Myocyte (in vitro differentiated cells): ENCODE measurements at regions not wholly inside any gene's neighbourhood (a gene's known extent, or its start where the extent isn't known, plus 50 kb on each side); places are given as distances from the start of the nearest gene placed in this dataset.
"Not testable (repeated sequence)": the region's sequence is repeated elsewhere in the genome, so short reads cannot be mapped to it uniquely, and the experiment has no call there.

ENCODE experiments used
- DNase-seq: peaks from one replicate; pipeline ENCODE4 v3.0.0-alpha.2; 2012; ENCODE audit warnings: low read depth

DNA sequence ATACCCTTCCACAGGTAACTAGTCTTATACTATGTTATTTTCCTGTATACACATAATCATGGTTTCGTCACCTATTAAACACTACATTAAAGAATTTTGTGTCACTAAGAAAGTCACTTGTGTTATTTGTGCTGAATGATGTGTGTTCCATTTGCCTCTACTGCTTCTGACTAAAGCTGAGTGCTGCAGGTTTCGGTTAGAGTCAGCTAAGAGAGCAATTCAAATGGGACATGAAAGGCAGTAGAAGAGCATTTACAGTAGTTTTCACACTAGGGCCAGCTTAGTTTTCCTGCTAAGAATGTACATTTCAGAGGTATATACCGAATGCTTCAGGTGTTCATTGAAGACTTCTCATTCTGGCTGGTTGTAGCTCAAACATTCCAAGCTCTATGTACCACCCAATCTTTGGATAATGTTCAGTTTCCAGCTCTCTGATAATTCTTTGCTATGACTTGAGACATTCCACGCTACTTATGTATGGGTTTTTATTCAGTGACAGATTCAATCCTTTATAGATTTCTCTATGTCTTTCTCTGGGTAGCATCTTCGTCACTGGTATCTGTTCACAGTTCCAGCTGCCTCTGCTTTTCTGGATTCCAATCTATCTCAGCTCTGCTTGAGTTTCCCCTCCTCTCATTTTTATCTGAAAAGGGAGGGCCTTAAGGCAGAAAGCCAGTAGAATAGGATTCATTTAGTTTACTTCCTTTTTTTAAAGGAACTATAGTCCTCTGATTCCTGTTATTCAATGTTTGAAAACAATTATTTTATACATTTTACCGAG is 164.4 kb downstream of the CXXC4 start:
- no peak for DNase-seq

DNA sequence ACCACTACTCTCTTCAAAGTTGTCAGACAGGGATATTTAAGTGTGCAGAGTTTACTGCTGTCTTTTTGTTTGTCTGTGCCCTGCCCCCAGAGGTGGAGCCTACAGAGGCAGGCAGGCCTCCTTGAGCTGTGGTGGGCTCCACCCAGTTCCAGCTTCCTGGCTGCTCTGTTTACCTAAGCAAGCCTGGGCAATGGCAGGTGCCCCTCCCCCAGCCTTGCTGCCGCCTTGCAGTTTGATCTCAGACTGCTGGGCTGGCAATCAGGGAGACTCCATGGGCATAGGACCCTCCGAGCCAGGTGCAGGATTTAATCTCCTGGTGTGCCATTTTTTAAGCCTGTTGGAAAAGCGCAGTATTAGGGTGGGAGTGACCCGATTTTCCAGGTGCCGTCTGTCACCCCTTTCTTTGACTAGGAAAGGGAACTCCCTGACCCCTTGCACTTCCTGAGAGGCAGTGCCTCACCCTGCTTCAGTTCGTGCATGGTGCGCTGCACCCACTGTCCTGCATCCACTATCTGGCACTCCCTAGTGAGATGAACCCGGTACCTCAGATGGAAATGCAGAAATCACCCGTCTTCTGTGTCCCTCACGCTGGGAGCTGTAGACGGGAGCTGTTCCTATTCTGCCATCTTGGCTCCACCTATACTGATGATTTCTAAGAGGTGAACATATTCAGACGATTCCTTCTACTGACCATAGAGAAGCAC is 167.6 kb downstream of the CXXC4 start:
- DNase-seq = not testable (repeated sequence)

DNA sequence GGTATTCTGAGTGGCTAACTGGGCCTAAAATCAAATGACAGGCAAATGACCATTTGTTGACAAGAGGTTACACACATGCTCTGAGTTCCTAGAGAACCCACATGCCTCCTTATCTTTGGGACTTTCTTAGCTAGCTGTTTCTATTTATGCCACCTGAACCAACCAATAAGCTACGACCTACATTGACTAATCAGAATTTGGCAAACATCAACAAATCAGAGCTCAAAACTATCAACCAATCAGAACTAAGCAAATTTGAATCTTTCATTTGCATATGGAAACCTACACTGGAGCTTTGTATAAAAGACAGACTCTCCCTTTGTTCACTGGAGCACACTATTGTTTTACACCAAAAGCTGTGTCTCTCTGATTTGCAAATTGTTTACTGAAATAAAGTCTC is 192.0 kb downstream of the CXXC4 start:
- no peak for DNase-seq

DNA sequence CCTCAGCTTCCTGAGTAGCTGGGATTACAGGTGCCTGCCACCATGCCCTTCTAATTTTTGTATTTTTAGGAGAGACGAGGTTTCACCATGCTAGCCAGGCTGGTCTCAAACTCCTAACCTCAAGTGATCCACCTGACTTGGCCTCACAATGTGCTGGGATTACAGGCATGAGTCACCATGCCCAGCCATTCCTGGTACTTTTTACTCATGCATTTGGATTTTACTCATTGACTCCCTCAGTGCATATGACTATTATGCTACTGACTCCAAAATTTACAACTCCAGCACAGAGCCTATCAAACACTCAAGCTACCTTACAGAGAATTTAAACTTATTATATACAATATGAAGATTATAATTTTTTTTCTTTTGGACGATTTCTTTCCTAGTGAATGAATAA is 199.9 kb downstream of the CXXC4 start:
- no peak for DNase-seq

DNA sequence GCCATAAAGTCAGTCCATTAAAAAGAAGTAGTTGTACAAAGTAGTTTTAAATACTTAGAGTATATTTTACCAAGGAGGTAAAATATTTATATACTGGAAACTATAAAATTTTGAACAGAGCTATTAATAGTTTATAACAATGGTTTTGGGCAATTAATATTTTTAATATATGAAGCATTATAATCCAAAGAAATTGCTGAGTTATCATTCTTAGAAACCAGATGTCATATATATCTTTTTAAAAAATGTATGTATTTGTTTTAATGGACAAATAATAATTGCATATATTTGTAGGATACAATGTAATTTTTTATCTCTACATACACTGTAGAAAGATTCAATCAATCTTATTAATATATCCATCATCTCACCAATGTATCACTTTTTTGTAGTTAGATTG is 207.8 kb downstream of the CXXC4 start:
- DNase-seq = no peak

DNA sequence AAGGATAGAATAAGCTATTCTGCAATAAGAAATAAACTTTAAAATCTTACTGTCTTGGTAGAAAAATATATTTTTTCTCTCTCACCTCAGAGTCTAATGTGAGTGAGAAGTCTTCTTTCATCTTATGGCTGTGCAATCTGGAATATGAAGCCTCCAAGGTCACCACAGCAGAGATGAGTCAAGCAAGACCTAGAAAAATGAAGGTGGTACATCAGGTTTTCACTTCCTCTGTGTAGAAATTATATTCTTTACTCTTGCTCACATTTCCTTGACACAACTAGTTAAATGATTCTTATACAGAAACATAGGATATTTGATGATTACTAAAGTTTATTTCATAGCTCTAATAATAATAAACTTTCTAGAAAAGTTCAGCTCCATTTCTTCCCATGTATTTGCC is 211.4 kb downstream of the CXXC4 start:
- no peak for DNase-seq

DNA sequence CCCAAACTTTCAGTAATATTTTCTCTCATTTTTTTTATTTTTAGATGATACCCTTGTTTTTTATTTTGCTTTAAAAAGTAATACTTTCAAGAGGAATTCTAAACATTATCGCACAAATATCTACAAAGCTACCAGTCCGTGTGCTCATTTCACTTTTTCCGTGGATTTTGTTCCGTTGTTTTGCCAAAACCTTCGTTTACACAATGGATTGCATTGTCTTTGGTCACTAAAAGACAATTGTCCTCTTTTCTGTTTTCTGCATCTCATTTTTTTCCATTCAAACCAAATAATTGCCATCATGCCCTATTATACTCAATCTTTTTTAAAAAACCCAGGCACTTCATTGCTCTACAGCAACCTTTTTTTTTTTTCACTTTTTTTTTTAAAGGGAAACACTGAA is 214.9 kb downstream of the CXXC4 start:
- DNase-seq = no peak

DNA sequence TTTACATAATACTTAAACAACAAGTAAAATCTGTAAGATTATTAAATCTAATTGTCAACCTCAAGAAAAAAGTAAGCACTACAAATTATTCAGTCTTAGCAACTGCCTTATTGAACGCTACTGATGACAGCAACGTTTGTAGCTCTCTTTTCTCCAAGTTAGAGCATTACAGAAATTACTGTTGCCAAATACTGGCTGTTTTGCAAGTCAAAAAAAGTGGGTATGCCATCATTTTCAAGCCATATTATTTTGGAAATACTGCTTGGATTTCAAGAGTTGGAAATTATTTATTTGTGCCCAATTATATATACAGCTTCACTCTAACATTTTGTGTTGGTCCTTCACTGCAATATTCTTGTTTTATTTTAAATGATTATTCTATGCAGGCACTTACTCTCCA is 221.7 kb downstream of the CXXC4 start:
- DNase-seq = no peak

DNA sequence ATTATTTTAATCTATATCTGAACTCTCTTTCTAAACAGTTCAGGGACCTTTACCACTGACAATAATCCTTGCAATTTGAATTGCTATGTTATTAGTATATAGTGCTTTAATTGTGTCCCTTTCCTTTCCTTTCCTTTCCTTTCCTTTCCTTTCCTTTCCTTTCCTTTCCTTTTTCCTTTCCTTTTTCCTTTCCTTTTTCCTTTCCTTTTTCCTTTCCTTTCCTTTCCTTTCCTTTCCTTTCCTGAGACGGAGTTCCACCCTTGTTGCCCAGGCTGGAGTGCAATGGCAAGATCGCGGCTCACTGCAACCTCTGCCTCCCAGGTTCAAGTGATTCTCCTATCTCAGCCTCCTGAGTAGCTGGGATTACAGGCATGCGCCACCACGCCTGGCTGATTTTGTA is 225.1 kb downstream of the CXXC4 start:
- not testable (repeated sequence) for DNase-seq

DNA sequence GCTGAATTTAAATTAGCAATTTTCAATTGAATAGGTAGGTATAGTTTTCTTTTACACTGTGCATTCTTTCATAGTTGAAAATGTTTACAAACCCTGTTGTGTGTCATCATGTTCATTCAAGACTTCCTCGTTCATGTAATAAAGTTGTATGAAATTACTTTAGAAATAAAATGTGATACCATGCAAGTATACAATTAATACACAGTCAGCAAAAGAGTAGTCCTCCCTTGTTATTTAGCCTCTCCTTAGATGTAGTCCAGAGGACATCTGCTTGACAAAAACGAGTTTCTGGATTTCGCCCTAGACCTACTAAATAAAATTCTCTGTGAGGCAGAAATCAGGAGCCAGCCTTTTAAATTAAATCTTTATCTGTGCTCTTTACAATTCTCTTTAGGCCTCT is 231.6 kb downstream of the CXXC4 start:
- DNase-seq = no peak

DNA sequence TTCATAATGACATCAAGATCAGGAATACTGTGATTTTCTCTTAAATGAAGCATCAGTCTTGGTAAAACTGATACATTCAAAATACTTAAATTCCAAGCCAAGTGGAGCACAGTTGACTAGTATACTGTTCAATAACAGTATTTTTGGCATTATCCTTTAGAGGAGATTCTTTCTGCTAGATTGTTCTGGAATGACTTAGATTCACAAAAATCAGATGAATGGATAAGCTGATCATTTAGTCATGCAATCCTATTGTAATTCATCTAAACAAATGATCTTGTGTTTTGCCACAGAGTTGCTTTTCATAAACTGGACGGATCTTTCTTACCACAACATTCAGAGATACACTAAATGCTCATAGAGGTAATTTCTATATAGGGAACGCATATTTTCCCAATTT is 232.0 kb downstream of the CXXC4 start:
- no peak for DNase-seq

DNA sequence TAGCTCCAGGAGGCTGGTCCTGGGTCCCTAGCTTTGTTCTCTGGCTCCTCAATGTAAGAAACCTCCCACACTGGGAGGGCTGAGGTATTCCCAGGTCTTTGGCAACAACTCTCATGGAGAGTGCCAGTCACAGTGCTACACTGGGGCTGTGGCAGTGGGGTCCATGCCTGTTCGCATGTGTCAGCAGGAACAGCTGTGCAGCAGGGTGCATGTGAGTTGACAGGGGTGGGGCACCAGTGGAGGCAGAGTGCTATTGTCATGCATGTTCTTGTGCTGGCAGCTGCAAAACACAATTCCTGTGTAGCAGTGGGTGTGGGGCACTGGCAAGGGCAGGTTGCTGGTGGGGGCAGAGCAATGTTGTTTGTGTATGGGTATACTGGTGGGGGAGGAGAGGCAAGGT is 246.0 kb downstream of the CXXC4 start:
- DNase-seq = no peak

DNA sequence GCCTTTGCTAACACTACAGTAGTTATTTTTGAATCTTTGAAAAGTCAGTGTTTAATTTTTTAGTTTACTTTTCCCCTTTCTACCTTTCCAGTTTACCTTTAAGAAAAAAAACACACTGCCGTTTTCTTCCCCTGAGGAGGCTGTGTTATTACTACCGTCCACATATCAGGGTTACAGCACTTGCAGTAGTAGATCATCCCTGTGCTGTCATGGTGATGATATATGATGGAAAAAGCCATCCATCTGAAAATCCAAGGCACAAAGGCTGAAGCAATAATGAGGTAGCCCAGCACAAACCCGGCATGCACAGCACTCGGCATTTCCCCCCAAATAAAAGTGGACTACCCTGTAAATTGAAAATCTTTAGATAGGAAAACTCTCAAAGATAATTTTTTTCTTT is 258.7 kb downstream of the CXXC4 start:
- no peak for DNase-seq

DNA sequence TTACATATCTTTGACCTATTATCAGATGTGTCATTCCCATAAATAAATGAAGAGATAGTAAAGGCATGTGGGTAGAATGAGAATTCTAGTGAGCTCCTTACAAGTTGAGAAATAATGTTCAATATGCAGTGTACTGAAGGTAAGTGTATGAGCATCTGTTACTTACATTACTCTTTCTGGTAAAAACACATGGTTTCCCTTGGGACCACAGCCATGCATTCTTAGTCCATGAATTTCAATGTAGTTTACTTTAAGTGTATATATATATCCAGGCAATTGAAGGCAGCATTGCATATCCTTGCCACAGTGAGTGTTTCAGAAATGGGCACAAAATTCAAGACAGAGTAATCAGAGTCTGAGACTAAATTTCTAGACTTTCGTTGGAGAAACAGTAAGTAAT is 277.2 kb downstream of the CXXC4 start:
- no peak for DNase-seq

DNA sequence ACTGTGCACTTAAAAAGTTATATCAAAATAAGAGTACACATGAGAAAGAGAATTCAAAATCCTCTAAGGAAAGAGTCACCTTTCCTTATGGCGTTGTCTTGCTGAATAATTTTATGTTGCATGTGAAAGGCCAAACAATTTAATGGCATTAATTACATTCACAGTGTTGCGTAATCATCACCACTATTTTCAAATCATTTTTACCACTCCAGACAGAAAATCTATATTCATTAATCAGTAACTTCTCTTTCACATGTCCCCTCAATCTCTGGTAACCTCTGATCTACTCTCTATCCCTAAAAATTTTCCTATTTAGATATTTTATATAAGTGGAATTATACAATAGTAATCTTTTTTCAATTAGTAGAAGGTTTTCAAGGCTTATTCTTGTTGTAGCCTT is 283.0 kb downstream of the CXXC4 start:
- DNase-seq = no peak

DNA sequence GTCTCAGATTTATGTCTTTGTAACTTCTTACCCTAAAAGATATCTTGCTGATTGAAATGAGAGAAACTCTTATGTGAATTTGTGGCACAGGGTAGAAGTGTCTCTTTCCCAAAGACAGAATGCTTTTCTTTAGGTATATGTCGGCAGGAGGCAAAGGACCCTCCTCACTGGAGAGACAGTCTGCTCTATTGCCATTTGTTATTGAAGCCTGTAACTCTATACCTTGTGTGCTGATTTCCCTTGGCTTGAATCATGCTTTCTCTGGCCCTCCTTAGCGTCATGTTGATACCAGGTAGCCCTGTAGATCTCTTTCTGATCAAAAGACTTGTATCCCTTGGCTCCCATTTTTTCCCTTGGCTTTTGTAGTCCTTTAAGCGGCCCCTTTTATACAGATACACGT is 284.3 kb downstream of the CXXC4 start:
- DNase-seq = no peak

DNA sequence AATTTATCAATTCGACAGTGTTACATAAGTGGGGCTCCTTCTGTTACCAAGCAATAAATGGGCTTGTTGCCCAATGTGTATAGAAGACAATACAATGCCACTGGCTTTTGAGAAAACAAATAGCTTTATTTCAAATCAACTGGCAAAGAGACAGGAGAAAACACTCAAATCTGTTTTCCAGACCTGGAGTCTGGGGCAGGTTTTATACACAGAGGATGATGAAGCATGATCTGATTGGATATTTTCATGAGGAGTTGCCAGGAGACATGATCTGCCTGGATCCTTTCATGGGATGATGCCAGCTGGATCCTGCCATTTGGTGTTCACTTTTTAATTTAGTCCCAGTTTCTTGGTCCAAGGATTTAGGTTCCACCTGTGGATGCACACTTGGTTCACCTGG is 287.9 kb downstream of the CXXC4 start:
- no peak for DNase-seq

DNA sequence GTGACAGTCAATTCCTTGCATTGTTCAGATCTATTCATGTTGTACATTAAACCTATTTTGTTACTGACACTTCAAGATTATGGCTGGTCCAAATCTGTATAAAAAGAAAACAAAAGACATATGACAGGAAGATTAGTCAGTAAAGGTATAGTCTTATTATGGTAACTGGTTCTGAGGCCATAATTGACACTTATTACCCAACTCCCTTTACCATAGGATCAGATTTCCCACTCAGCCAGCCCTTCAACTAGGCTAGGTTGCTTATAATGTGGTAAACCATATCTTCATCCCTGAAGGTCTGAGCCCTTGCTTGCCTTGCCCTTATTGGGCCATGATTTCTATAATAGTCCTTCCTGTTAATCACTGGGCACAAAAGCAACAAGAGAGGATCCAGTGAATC is 289.6 kb downstream of the CXXC4 start:
- no peak for DNase-seq

DNA sequence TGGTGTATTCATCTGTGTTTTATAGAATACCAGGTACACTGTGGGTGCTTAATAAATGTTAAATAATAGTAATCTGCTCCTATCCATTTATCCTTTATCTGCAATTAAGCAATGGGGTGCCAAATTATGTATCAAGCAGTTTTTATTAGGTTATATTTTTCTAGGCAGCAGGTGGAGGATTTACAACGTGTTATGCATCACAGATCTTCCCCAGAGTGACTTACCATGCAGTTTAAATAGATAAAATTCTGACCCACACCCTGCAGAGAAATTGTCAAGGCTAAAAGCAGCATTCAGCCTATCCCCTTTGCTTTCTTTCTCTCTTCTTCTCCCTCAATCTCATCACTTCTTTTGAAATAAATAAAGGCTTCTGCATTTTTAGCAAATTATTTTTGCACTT is 306.4 kb downstream of the CXXC4 start:
- DNase-seq = no peak

DNA sequence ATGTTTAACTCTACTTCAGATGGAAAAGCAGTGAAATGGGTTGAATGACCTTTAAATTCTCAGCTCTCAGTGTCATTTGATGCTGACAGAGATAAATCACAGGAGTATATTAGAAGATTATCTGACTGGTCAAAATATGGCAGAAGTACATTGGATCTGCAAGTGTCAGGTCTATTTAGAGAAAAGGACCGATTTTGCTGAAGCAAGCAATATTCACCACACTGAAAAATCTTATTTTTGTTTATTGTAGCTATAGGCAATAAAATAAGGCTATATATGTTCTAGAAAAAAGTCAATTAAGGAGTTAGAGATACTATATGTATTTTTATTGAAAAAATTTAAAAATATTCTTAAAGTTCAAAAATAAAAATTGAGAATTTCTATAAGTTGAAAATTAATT is 325.3 kb downstream of the CXXC4 start:
- no peak for DNase-seq

DNA sequence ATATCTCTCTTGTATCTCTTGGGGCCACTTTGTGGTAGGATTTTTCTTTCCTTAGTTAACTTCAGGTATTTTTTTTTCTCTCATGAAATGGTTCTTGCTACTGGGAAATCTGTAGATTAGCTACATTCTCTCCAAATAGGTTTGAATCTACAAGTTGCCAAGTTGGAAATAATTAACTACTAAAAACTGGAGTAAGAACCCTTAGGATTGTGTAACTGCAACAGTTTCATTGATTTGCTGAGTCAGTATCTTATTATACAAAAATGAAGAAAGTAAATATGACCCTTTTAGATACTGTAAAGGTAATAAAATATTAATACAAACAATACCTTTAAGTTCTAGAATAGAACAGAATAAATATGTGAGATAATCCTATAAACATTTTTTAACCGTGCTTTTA is 327.9 kb downstream of the CXXC4 start:
- no peak for DNase-seq

DNA sequence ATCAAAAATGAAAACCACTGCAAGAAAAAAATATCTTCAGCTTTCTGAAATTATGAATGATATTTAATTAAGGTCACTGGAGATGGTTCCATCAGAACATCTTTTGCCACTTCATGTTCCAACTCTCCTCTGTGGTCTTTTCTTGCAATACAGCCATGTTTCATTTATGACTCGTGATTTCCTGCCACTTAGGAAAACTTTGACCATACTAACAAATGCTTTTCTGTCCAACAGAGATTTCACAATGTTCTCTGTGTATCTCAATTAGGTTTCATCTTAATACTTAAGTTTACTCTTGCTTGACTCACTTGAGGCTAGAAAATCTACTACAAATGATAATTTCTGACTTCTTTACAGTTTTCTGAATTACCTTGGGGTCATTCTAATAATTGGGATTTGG is 330.9 kb downstream of the CXXC4 start:
- no peak for DNase-seq

DNA sequence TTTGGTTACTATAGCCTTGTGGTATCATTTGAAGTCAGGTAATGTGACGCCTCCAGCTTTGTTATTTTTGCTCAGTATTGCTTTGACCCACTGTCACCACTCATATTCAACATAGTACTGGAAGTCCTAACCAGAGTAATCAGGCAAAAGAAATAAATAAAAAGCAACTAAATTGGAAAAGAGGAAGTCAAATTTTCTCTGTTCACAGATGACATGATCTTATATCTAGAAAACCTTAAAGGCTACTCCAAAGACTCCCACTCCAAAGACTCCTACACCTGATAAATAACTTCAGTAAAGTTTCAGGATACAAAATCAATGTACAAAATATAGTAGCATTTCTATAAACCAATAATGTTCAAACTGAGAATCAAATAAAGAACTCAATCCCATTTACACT is 348.6 kb downstream of the CXXC4 start:
- no peak for DNase-seq
